ENCODE measurements at regions not wholly inside any gene's neighbourhood (a gene's known extent, or its start where the extent isn't known, plus 50 kb on each side); places are given as distances from the start of the nearest gene placed in this dataset.
"Not testable (repeated sequence)": the region's sequence is repeated elsewhere in the genome, so short reads cannot be mapped to it uniquely, and the experiment has no call there.

- POLR2A ChIA-PET; H2AFZ ChIP-seq (ENCODE audit: low read length); H3K4me1 ChIP-seq (ENCODE audit: insufficient read depth, low read length, poor library complexity, severe bottlenecking); BruUV-seq (replicated peaks); H3K4me2 ChIP-seq (ENCODE audit: low read length); H3K27ac ChIP-seq (ENCODE audit: low read depth, low read length, poor library complexity, severe bottlenecking); H3K36me3 ChIP-seq (ENCODE audit: insufficient read depth, low read length); H3K9me2 ChIP-seq (ENCODE audit: insufficient read depth, low read length); H3K79me2 ChIP-seq (ENCODE audit: insufficient read depth, low read depth, low read length); H3K4me3 ChIP-seq (ENCODE audit: low read depth, low read length, poor library complexity, severe bottlenecking); intact Hi-C loops (cut with micrococcal nuclease; ENCODE audit: unreplicated experiment); H4K20me1 ChIP-seq (ENCODE audit: insufficient read depth, low read length); CTCF ChIA-PET (ENCODE audit: unreplicated experiment); DNase-seq (ENCODE audit: low spot score); H3K9me3 ChIP-seq (ENCODE audit: low read length): not testable (repeated sequence)
Observed at GRCh38 chr5:13578311-13579039, 366.0 kb downstream of the DNAH5 start.

- no peak overlapping the region for H2AFZ ChIP-seq (ENCODE audit: low read length)
- H3K4me1 ChIP-seq (ENCODE audit: insufficient read depth, low read length, poor library complexity, severe bottlenecking) = no peaks in the 10 kb centered on the region
- no peak for DNase-seq (ENCODE audit: low spot score)
- no TSS peak for BruUV-seq (replicated peaks)
- no peaks in the 10 kb centered on the region for H3K36me3 ChIP-seq (ENCODE audit: insufficient read depth, low read length)
- H3K9me2 ChIP-seq (ENCODE audit: insufficient read depth, low read length) = no peaks in the 10 kb centered on the region
- H3K79me2 ChIP-seq (ENCODE audit: insufficient read depth, low read depth, low read length) = no peaks in the 10 kb centered on the region
- H3K4me2 ChIP-seq (ENCODE audit: low read length) = no peak overlapping the region
- intact Hi-C loops (cut with micrococcal nuclease; ENCODE audit: unreplicated experiment) = no loop called here
- H3K9me3 ChIP-seq (ENCODE audit: low read length) = no peaks in the 10 kb centered on the region
- no peak for TF ChIP-seq EZH2phosphoT487 (IDR thresholded peaks at IDR 0.05; ENCODE audit: borderline replicate concordance, low read depth, low read length)
- TF ChIP-seq, protein P1, sequence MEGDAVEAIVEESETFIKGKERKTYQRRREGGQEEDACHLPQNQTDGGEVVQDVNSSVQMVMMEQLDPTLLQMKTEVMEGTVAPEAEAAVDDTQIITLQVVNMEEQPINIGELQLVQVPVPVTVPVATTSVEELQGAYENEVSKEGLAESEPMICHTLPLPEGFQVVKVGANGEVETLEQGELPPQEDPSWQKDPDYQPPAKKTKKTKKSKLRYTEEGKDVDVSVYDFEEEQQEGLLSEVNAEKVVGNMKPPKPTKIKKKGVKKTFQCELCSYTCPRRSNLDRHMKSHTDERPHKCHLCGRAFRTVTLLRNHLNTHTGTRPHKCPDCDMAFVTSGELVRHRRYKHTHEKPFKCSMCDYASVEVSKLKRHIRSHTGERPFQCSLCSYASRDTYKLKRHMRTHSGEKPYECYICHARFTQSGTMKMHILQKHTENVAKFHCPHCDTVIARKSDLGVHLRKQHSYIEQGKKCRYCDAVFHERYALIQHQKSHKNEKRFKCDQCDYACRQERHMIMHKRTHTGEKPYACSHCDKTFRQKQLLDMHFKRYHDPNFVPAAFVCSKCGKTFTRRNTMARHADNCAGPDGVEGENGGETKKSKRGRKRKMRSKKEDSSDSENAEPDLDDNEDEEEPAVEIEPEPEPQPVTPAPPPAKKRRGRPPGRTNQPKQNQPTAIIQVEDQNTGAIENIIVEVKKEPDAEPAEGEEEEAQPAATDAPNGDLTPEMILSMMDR (conservative IDR thresholded peaks at IDR 0.05; ENCODE audit: low read length) = no peak
- H3K4me3 ChIP-seq (ENCODE audit: low read depth, low read length, poor library complexity, severe bottlenecking) = no peak overlapping the region
- ChIA-PET POLR2A (no interaction called here), CTCF (ENCODE audit: unreplicated experiment) (no interaction called here)
- no peaks in the 10 kb centered on the region for H4K20me1 ChIP-seq (ENCODE audit: insufficient read depth, low read length)
- H3K27ac ChIP-seq (ENCODE audit: low read depth, low read length, poor library complexity, severe bottlenecking) = no peak overlapping the region
Observed at GRCh38 chr5:13574574-13574973, 369.9 kb downstream of the DNAH5 start.

- H3K9me2 ChIP-seq (ENCODE audit: insufficient read depth, low read length) = no peaks in the 10 kb centered on the region
- CTCF ChIA-PET (ENCODE audit: unreplicated experiment) = no interaction called here
- H2AFZ ChIP-seq (ENCODE audit: low read length) = no peak overlapping the region
- H3K79me2 ChIP-seq (ENCODE audit: insufficient read depth, low read depth, low read length) = no peaks in the 10 kb centered on the region
- no peaks in the 10 kb centered on the region for H3K9me3 ChIP-seq (ENCODE audit: low read length)
- no peaks in the 10 kb centered on the region for H3K4me1 ChIP-seq (ENCODE audit: insufficient read depth, low read length, poor library complexity, severe bottlenecking)
- POLR2A ChIA-PET = interaction anchor here (0.6 to 0.8 kb wide), 2 partner anchors 40 to 1395 kb away, joined by 3 read pairs; no protein-coding TSS in a partner anchor
- intact Hi-C loops (cut with micrococcal nuclease; ENCODE audit: unreplicated experiment) = no loop called here
- H3K36me3 ChIP-seq (ENCODE audit: insufficient read depth, low read length) = no peaks in the 10 kb centered on the region
- BruUV-seq (replicated peaks) = no TSS peak
- no peak overlapping the region for H3K27ac ChIP-seq (ENCODE audit: low read depth, low read length, poor library complexity, severe bottlenecking)
- DNase-seq (ENCODE audit: low spot score) = no peak
- H3K4me2 ChIP-seq (ENCODE audit: low read length) = no peak overlapping the region
- no peaks in the 10 kb centered on the region for H4K20me1 ChIP-seq (ENCODE audit: insufficient read depth, low read length)
- no peak for TF ChIP-seq EZH2phosphoT487 (IDR thresholded peaks at IDR 0.05; ENCODE audit: borderline replicate concordance, low read depth, low read length)
- TF ChIP-seq, protein P1 (conservative IDR thresholded peaks at IDR 0.05; ENCODE audit: low read length) = no peak
- no peak overlapping the region for H3K4me3 ChIP-seq (ENCODE audit: low read depth, low read length, poor library complexity, severe bottlenecking)
Observed at GRCh38 chr5:13572163-13572562, 372.3 kb downstream of the DNAH5 start.
